Mammary epithelial cell (primary cell): ENCODE measurements at regions not wholly inside any gene's neighbourhood (a gene's known extent, or its start where the extent isn't known, plus 50 kb on each side); places are given as distances from the start of the nearest gene placed in this dataset.

Experiments
- EZH2 ChIP-seq: IDR thresholded peaks from 2 replicates; pipeline ENCODE4 v1.6.1; 2012; ENCODE audit warnings: low read length, inconsistent platforms, borderline replicate concordance
- TF ChIP-seq, protein P1 (sequence below), 2 donors: IDR thresholded peaks in 1 of 2; conservative IDR thresholded peaks in 1 of 2; 2 replicates each; pipeline ENCODE4 v1.5.1; 2011 to 2012; ENCODE audit warnings: inconsistent platforms in 2 of 2, low read length in 2 of 2, mild to moderate bottlenecking in 2 of 2, control low read depth in 1 of 2, low read depth in 1 of 2; ENCODE audit not compliant: insufficient read depth in 1 of 2; ENCODE audit errors: extremely low read depth in 1 of 2

DNA sequence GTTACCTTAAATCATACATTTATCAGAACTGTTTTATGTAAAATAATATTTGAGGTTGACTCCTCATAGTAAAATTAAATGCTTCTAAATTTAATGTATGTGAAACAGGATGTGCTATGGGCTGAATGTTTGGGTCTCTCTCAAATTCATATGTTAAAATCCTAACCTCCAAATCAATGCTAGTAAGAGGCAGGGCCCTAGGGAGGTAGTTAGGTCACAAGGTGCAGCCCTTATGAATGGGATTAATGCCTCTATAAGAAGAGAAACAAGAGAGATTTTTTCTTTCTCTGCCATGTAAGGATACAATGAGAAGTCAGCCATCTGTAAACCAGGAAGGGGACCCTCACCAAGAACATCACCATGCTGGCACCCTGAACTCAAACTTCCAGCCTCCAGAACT, 67.2 kb upstream of the ETAA1 start:
- TF ChIP-seq, protein P1, sequence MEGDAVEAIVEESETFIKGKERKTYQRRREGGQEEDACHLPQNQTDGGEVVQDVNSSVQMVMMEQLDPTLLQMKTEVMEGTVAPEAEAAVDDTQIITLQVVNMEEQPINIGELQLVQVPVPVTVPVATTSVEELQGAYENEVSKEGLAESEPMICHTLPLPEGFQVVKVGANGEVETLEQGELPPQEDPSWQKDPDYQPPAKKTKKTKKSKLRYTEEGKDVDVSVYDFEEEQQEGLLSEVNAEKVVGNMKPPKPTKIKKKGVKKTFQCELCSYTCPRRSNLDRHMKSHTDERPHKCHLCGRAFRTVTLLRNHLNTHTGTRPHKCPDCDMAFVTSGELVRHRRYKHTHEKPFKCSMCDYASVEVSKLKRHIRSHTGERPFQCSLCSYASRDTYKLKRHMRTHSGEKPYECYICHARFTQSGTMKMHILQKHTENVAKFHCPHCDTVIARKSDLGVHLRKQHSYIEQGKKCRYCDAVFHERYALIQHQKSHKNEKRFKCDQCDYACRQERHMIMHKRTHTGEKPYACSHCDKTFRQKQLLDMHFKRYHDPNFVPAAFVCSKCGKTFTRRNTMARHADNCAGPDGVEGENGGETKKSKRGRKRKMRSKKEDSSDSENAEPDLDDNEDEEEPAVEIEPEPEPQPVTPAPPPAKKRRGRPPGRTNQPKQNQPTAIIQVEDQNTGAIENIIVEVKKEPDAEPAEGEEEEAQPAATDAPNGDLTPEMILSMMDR (conservative IDR thresholded peaks at IDR 0.05 in 1 of 2, IDR thresholded peaks at IDR 0.05 in 1 of 2; ENCODE audit: extremely low read depth in 1 of 2, insufficient read depth in 1 of 2, low read depth in 1 of 2, low read length in 2 of 2): peak in 1 of 2 donors; percentile 28
- no peak for TF ChIP-seq EZH2
